Activated naive CD4-positive, alpha-beta T cell treated with anti-CD3 and anti-CD28 coated beads, Interleukin-2, amount 50 U/mL, for 24 hours (primary cell): ENCODE measurements at regions not wholly inside any gene's neighbourhood (a gene's known extent, or its start where the extent isn't known, plus 50 kb on each side); places are given as distances from the start of the nearest gene placed in this dataset.

Experiments used
- H3K27ac Mint-ChIP-seq: one replicate; pipeline ENCODE4 v1.8.0; 2021; ENCODE audit warnings: mild to moderate bottlenecking, mixed read lengths
- H3K27me3 Mint-ChIP-seq: one replicate; pipeline ENCODE4 v1.8.0; 2021; ENCODE audit warnings: mixed read lengths
- H3K36me3 Mint-ChIP-seq: one replicate; pipeline ENCODE4 v1.8.0; 2021; ENCODE audit warnings: mixed read lengths
- H3K4me1 Mint-ChIP-seq: one replicate; pipeline ENCODE4 v1.8.0; 2021; ENCODE audit warnings: mixed read lengths
- H3K4me3 Mint-ChIP-seq: one replicate; pipeline ENCODE4 v1.8.0; 2021; ENCODE audit warnings: mild to moderate bottlenecking, mixed read lengths
- H3K9me3 Mint-ChIP-seq: one replicate; pipeline ENCODE4 v1.8.0; 2021; ENCODE audit warnings: mixed read lengths

- H3K36me3 Mint-ChIP-seq: no peaks in the 10 kb centered on the region
- no peak overlapping the region for H3K27ac Mint-ChIP-seq
- no peaks in the 10 kb centered on the region for H3K4me1 Mint-ChIP-seq
- H3K9me3 Mint-ChIP-seq: no peaks in the 10 kb centered on the region
- no peaks in the 10 kb centered on the region for H3K27me3 Mint-ChIP-seq
- H3K4me3 Mint-ChIP-seq: no peak overlapping the region
Measured at GRCh38 chr2:187912950-187913349, 358.7 kb upstream of the TFPI start.

GRCh38 chr2:187915810-187916209 is 361.6 kb upstream of the TFPI start:
- H3K4me1 Mint-ChIP-seq: no peaks in the 10 kb centered on the region
- H3K36me3 Mint-ChIP-seq: no peaks in the 10 kb centered on the region
- no peaks in the 10 kb centered on the region for H3K9me3 Mint-ChIP-seq
- H3K27ac Mint-ChIP-seq: no peak overlapping the region
- no peak overlapping the region for H3K4me3 Mint-ChIP-seq
- no peaks in the 10 kb centered on the region for H3K27me3 Mint-ChIP-seq

- H3K4me1 Mint-ChIP-seq: no peaks in the 10 kb centered on the region
- H3K27me3 Mint-ChIP-seq: no peaks in the 10 kb centered on the region
- H3K9me3 Mint-ChIP-seq: no peaks in the 10 kb centered on the region
- H3K27ac Mint-ChIP-seq: no peak overlapping the region
- H3K36me3 Mint-ChIP-seq: no peaks in the 10 kb centered on the region
- no peak overlapping the region for H3K4me3 Mint-ChIP-seq
Measured at GRCh38 chr2:187916799-187917198, 362.6 kb upstream of the TFPI start.

GRCh38 chr2:187917535-187917934 is 363.3 kb upstream of the TFPI start:
- Mint-ChIP-seq H3K27ac (no peak overlapping the region), H3K36me3 (no peaks in the 10 kb centered on the region), H3K4me1 (no peaks in the 10 kb centered on the region), H3K27me3 (no peaks in the 10 kb centered on the region), H3K9me3 (no peaks in the 10 kb centered on the region), H3K4me3 (no peak overlapping the region)

GRCh38 chr2:187918996-187919821 is 365.0 kb upstream of the TFPI start:
- H3K9me3 Mint-ChIP-seq: no peaks in the 10 kb centered on the region

DNA sequence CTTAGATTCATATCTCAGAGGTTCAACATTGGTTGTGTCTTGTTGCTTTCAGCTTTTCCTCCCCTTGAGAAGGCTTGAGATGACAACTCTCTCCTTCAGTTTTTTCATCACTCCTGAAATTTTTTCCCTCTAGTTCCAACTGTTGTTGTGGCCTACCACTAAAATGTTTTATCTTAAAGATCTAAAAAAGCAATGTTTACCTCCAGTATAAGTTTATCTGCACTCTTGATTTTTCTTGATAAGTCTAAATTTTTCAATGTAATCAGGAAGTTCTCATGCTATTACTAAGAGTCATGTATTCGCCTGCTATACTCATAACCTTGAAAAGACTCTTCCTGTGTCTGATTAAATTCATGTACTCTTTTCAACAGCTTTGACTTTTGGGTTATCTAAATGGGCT is 366.3 kb upstream of the TFPI start:
- no peak overlapping the region for H3K27ac Mint-ChIP-seq
- no peak overlapping the region for H3K4me3 Mint-ChIP-seq
- H3K9me3 Mint-ChIP-seq: no peaks in the 10 kb centered on the region
- H3K36me3 Mint-ChIP-seq: no peaks in the 10 kb centered on the region
- H3K4me1 Mint-ChIP-seq: no peaks in the 10 kb centered on the region
- H3K27me3 Mint-ChIP-seq: no peaks in the 10 kb centered on the region

More at GRCh38 chr2:187918996-187919821, 365.0 kb upstream of the TFPI start:
- no peaks in the 10 kb centered on the region for H3K27me3 Mint-ChIP-seq
- no peaks in the 10 kb centered on the region for H3K36me3 Mint-ChIP-seq
- no peak overlapping the region for H3K4me3 Mint-ChIP-seq
- H3K27ac Mint-ChIP-seq: no peak overlapping the region
- H3K4me1 Mint-ChIP-seq: no peaks in the 10 kb centered on the region

DNA sequence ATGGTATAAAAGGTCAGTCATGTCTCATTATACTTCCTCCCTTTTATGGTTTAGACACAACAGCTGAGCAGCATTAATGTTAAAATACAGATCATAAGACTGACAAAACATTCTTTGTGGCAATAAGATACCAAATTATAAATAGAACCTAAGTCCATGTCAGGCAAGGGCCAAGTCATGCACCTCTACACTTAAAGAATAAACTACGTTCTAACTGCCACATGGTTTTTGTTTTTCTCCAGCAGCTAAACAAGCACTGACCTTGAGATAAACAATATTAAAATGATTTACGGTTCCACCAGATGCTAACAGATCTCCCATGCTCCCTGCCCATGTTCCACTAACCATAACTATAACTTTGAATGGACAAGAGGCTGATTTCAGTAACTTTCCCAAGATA is 368.6 kb upstream of the TFPI start:
- no peak overlapping the region for H3K27ac Mint-ChIP-seq
- H3K36me3 Mint-ChIP-seq: no peaks in the 10 kb centered on the region
- no peak overlapping the region for H3K4me3 Mint-ChIP-seq
- H3K9me3 Mint-ChIP-seq: no peaks in the 10 kb centered on the region
- no peaks in the 10 kb centered on the region for H3K27me3 Mint-ChIP-seq
- H3K4me1 Mint-ChIP-seq: no peaks in the 10 kb centered on the region

DNA sequence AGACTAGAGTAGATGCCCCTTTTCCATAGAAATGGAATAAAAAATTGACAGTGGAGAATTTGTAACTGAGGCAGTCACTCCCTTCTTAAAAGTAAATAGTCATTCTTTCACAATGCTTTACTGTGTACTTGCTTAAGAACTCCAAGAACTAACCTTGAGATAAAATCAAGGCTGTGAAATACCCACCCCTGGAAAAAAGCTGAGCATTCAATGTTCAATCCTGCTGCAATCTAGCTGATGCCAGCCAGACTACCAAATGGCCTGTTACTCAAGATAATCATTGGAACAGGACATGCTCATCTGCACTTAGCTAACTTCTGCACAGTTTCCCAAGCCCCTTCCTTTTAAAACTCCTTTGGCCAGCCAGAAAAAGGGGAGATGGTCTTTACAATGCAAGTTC is 367.4 kb upstream of the GULP1 start:
- Mint-ChIP-seq H3K27me3 (no peaks in the 10 kb centered on the region), H3K9me3 (no peaks in the 10 kb centered on the region), H3K4me3 (no peak overlapping the region), H3K4me1 (no peaks in the 10 kb centered on the region), H3K27ac (no peak overlapping the region), H3K36me3 (no peaks in the 10 kb centered on the region)

GRCh38 chr2:187934236-187934635 is 357.4 kb upstream of the GULP1 start:
- H3K36me3 Mint-ChIP-seq: no peaks in the 10 kb centered on the region
- H3K27ac Mint-ChIP-seq: no peak overlapping the region
- no peak overlapping the region for H3K4me3 Mint-ChIP-seq
- H3K4me1 Mint-ChIP-seq: no peaks in the 10 kb centered on the region
- H3K9me3 Mint-ChIP-seq: no peaks in the 10 kb centered on the region
- peaks cover 2% of the 10 kb centered on the region for H3K27me3 Mint-ChIP-seq

DNA sequence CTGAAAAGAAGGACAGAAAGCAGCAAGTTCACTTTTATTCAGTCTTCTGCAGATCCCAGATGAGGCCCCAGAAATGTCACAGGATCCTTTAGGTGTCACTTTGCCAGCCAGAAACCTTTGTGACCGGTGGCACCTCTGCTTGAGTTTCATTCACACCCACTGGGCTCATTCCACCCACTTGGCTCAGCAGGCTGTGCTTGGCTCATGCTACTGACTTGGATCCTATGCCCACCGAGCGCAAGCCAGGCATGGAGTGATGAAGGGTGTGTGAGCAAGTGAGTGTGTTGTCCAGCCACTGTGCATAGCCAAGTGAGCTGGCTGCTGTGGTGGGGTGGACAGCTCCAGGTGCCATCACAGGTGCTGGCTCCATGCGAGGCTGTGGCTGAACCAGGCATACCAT is 357.0 kb upstream of the GULP1 start:
- no peak overlapping the region for H3K4me3 Mint-ChIP-seq
- H3K27ac Mint-ChIP-seq: no peak overlapping the region
- H3K36me3 Mint-ChIP-seq: no peaks in the 10 kb centered on the region
- no peaks in the 10 kb centered on the region for H3K4me1 Mint-ChIP-seq
- H3K9me3 Mint-ChIP-seq: no peaks in the 10 kb centered on the region
- H3K27me3 Mint-ChIP-seq: peaks cover 2% of the 10 kb centered on the region

GRCh38 chr2:187935126-187935525 is 356.5 kb upstream of the GULP1 start:
- no peaks in the 10 kb centered on the region for H3K9me3 Mint-ChIP-seq
- no peaks in the 10 kb centered on the region for H3K27me3 Mint-ChIP-seq
- no peaks in the 10 kb centered on the region for H3K36me3 Mint-ChIP-seq
- H3K27ac Mint-ChIP-seq: no peak overlapping the region
- H3K4me1 Mint-ChIP-seq: no peaks in the 10 kb centered on the region
- H3K4me3 Mint-ChIP-seq: no peak overlapping the region

- Mint-ChIP-seq H3K36me3 (no peaks in the 10 kb centered on the region), H3K9me3 (no peaks in the 10 kb centered on the region)
Measured at GRCh38 chr2:187936228-187936627, 355.4 kb upstream of the GULP1 start.

DNA sequence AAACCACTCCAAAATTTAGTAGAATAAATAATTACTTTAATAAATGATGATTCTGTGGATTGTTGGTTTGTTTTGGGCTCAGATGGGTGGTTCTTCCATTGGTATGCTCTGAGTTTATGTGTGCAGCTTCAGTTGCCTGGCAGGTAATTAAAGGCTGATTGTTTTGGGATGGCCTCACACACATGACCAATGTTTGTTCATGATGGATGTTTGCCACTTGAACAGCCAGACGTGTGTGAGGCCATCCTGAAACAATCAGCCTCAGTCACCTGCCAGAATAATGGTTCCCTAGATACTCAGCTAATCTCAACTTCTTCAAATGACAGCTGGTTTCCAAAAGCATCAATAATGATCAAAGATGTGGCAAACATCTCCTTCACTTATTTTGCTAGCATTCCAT is 352.5 kb upstream of the GULP1 start:
- no peaks in the 10 kb centered on the region for H3K27me3 Mint-ChIP-seq
- no peaks in the 10 kb centered on the region for H3K9me3 Mint-ChIP-seq
- no peaks in the 10 kb centered on the region for H3K4me1 Mint-ChIP-seq
- no peak overlapping the region for H3K27ac Mint-ChIP-seq
- H3K36me3 Mint-ChIP-seq: no peaks in the 10 kb centered on the region
- H3K4me3 Mint-ChIP-seq: no peak overlapping the region

More at GRCh38 chr2:187936228-187936627, 355.4 kb upstream of the GULP1 start:
- Mint-ChIP-seq H3K4me1 (no peaks in the 10 kb centered on the region), H3K4me3 (no peak overlapping the region), H3K27ac (no peak overlapping the region), H3K27me3 (no peaks in the 10 kb centered on the region)

GRCh38 chr2:187942876-187943275 is 348.8 kb upstream of the GULP1 start:
- no peaks in the 10 kb centered on the region for H3K27me3 Mint-ChIP-seq
- no peaks in the 10 kb centered on the region for H3K4me1 Mint-ChIP-seq
- no peaks in the 10 kb centered on the region for H3K36me3 Mint-ChIP-seq
- H3K27ac Mint-ChIP-seq: no peak overlapping the region
- no peak overlapping the region for H3K4me3 Mint-ChIP-seq
- no peaks in the 10 kb centered on the region for H3K9me3 Mint-ChIP-seq

- Mint-ChIP-seq H3K9me3 (no peaks in the 10 kb centered on the region), H3K36me3 (no peaks in the 10 kb centered on the region), H3K4me1 (no peaks in the 10 kb centered on the region), H3K4me3 (no peak overlapping the region), H3K27me3 (no peaks in the 10 kb centered on the region), H3K27ac (no peak overlapping the region)
Measured at GRCh38 chr2:187943772-187944369, 347.8 kb upstream of the GULP1 start.

DNA sequence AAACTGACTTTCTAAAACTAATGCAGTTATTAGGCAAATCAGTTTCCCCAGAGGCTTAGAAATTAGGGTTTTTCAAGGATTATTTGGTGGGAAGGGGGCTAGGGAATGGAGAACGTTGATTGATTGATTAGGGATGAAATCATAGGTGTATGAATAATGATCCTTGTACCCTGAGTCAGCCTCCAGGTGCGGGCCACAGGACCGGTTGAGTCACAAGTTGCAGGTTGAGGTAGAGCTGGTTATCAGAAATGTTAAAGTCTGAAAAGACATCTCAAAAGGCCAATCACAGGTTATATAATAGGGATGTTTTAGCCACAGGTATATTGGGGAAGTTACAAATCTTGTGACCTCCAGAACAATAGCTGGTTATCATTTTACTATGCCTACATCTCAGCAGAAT is 341.8 kb upstream of the GULP1 start:
- Mint-ChIP-seq H3K36me3 (peaks cover 1% of the 10 kb centered on the region), H3K9me3 (peaks cover 7% of the 10 kb centered on the region), H3K27ac (no peak overlapping the region), H3K4me1 (no peaks in the 10 kb centered on the region), H3K4me3 (no peak overlapping the region), H3K27me3 (no peaks in the 10 kb centered on the region)
